Vagina (tissue), 2 donors: ENCODE measurements at regions not wholly inside any gene's neighbourhood (a gene's known extent, or its start where the extent isn't known, plus 50 kb on each side); places are given as distances from the start of the nearest gene placed in this dataset.

Experiments used
- POLR2A ChIP-seq, 2 donors: fragments of 450-650 bp; IDR thresholded peaks; one replicate each; pipeline ENCODE4 v1.6.1; 2017; ENCODE audit warnings: antibody characterized with exemption in 2 of 2, mild to moderate bottlenecking in 2 of 2, moderate library complexity in 2 of 2
- POLR2AphosphoS5 ChIP-seq, 2 donors: sonication (generic); formaldehyde crosslinking; IDR thresholded peaks; one replicate each; pipeline ENCODE4 v1.9.0; 2017; ENCODE audit warnings: antibody characterized with exemption in 2 of 2, mild to moderate bottlenecking in 2 of 2, low read depth in 1 of 2; ENCODE audit not compliant: insufficient read depth in 1 of 2
- TF ChIP-seq, protein P1 (sequence below), 3 experiments: fragments of 450-650 bp in 2 of 3; fragments of 200-600 bp in 1 of 3; sonication (generic) in 1 of 3; IDR thresholded peaks; one replicate each; pipeline ENCODE4 v1.5.1; 2017 to 2019; ENCODE audit warnings: antibody characterized with exemption in 3 of 3, mild to moderate bottlenecking in 2 of 3, moderate library complexity in 2 of 3

DNA sequence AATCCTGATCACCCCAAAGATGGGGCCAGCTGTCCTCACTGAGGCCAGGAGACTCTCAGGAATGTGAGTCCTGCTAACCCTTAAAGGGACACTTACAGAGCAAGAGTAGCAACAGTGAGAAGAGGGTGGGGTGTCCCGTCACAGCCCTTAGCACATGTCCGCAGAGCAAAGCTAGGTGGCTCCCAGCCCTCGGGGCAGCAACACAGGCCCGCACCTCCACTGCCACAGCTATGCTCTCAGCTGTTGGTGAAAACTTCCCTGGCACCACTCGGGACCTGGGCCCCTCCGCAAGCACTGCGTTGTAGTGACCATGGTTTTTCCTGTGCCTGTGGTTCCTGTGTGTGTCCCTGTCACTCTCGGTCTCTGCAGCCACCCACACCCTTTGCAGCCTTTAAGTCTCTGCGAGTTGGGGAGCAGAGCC is 76.4 kb upstream of the UXS1 start:
- TF ChIP-seq, protein P1, sequence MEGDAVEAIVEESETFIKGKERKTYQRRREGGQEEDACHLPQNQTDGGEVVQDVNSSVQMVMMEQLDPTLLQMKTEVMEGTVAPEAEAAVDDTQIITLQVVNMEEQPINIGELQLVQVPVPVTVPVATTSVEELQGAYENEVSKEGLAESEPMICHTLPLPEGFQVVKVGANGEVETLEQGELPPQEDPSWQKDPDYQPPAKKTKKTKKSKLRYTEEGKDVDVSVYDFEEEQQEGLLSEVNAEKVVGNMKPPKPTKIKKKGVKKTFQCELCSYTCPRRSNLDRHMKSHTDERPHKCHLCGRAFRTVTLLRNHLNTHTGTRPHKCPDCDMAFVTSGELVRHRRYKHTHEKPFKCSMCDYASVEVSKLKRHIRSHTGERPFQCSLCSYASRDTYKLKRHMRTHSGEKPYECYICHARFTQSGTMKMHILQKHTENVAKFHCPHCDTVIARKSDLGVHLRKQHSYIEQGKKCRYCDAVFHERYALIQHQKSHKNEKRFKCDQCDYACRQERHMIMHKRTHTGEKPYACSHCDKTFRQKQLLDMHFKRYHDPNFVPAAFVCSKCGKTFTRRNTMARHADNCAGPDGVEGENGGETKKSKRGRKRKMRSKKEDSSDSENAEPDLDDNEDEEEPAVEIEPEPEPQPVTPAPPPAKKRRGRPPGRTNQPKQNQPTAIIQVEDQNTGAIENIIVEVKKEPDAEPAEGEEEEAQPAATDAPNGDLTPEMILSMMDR (IDR thresholded peaks at IDR 0.05), result no peak
- no peak for TF ChIP-seq POLR2A (IDR thresholded peaks at IDR 0.05)
- TF ChIP-seq POLR2AphosphoS5 (IDR thresholded peaks at IDR 0.05; ENCODE audit: insufficient read depth in 1 of 2, low read depth in 1 of 2), result no peak
